ENCODE measurements at regions not wholly inside any gene's neighbourhood (a gene's known extent, or its start where the extent isn't known, plus 50 kb on each side); places are given as distances from the start of the nearest gene placed in this dataset.

DNA sequence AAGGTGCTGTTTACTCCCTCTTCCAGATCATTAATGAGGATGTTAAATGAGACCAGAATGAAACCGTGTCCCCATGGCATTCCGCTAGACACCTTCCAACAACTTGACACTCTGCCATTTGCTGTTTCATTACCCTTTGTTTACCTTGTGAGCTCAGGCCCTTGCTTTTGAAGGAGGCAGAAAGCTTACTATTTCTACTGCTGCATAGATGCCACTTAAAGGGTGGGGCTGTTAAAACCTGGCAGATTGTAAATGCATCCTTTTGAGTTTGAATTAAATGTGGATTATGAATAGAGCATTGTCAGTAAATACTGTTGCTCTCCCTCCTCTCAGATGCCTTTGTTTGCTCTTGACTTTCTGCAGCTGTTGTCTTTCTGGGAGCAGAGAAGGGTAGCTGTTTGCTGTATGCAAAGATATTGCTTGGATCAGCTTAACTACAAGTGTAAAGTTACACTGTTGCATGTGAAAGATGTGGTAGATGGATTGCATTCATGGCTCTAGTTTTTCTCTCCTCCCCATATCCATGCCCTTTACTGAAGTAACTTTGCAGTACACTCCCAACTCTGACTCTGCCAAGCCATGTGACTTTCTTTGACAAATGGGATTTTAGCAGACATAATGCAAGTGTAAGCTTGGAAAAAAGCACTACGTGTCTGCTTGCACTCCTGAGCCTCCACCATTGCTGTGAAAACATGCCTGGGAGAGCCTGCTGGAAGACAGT, 75.0 kb upstream of the DHX15 start:
- DNase-seq = no peak
- Histone ChIP-seq H3K27ac (no peak overlapping the region), H3K4me1 (no peaks in the 10 kb centered on the region), H3K4me3 (no peak overlapping the region), H3K9me3 (no peaks in the 10 kb centered on the region), H3K36me3 (no peaks in the 10 kb centered on the region), H3K27me3 (no peaks in the 10 kb centered on the region)
- TF ChIP-seq POLR2A (IDR thresholded peaks at IDR 0.05) = no peak
- TF ChIP-seq, protein P1, sequence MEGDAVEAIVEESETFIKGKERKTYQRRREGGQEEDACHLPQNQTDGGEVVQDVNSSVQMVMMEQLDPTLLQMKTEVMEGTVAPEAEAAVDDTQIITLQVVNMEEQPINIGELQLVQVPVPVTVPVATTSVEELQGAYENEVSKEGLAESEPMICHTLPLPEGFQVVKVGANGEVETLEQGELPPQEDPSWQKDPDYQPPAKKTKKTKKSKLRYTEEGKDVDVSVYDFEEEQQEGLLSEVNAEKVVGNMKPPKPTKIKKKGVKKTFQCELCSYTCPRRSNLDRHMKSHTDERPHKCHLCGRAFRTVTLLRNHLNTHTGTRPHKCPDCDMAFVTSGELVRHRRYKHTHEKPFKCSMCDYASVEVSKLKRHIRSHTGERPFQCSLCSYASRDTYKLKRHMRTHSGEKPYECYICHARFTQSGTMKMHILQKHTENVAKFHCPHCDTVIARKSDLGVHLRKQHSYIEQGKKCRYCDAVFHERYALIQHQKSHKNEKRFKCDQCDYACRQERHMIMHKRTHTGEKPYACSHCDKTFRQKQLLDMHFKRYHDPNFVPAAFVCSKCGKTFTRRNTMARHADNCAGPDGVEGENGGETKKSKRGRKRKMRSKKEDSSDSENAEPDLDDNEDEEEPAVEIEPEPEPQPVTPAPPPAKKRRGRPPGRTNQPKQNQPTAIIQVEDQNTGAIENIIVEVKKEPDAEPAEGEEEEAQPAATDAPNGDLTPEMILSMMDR (IDR thresholded peaks at IDR 0.05) = no peak

DNA sequence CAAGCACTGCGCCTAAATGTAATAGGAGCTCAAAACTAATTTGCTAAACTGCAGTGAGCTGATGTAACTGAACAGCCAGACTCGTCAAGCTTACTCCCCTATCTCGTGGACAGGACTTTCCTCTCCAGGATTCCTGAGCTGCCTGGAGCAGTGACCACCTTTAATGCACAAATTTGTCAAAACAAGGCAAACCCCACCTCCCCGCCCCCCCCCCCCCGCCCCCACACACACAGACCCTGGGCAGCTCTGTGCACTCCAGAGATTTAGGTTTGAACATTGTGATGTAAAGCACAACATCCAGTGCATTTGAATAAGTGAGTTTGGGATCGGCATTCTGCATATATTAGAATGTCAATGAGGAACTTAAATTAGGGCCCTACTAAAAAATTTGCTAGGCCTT, 77.7 kb upstream of the DHX15 start:
- H3K4me3 ChIP-seq = no peak overlapping the region
- no peak overlapping the region for H3K27ac ChIP-seq
- H3K36me3 ChIP-seq = no peaks in the 10 kb centered on the region
- H3K27me3 ChIP-seq = no peaks in the 10 kb centered on the region
- no peak for DNase-seq
- H3K4me1 ChIP-seq = no peaks in the 10 kb centered on the region
- no peak for TF ChIP-seq POLR2A (IDR thresholded peaks at IDR 0.05)
- TF ChIP-seq, protein P1 (IDR thresholded peaks at IDR 0.05) = no peak
- no peaks in the 10 kb centered on the region for H3K9me3 ChIP-seq

DNA sequence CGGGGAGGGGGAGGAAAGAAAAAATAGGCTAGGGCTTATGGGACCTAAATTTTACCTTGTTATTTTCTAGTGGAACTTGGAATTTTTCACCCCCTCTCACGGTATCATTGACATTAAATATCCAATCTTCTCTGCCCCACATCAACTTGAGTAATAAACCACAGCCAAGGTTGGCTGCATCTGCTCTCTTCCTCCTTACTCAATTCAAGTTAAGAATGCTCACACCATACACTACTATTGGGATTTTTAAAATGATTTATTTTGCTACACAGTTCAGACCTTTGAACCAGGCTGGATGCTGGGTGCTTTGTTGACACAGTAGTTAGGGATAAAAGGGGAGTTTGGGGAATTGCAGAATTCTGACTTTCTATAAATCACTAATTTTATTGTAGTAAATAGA, 78.2 kb upstream of the DHX15 start:
- Histone ChIP-seq H3K4me3 (no peak overlapping the region), H3K4me1 (no peaks in the 10 kb centered on the region), H3K36me3 (no peaks in the 10 kb centered on the region), H3K27me3 (no peaks in the 10 kb centered on the region), H3K9me3 (no peaks in the 10 kb centered on the region), H3K27ac (no peak overlapping the region)
- no peak for DNase-seq
- TF ChIP-seq, protein P1 (IDR thresholded peaks at IDR 0.05) = no peak
- TF ChIP-seq POLR2A (IDR thresholded peaks at IDR 0.05) = no peak

DNA sequence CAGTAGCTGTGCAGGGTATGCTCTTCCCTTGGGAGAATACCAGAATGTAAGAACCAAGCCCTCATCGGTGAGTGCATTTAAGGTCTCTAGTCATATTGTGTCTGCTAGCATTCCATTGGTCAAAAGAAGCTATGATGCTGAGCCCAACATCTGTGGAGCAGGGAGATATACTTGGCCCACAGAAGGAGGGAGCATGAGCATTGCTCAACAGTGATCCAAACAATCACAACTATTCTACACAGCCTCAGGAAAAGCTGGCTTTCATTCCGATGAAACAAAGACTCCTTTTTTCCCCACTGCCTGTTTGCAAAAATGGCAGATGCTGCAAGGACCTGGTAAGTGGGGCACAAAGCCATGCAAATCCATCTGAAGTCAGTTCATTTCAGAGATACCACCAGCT, 80.6 kb upstream of the DHX15 start:
- H3K4me3 ChIP-seq = no peak overlapping the region
- H3K27ac ChIP-seq = no peak overlapping the region
- DNase-seq = no peak
- no peaks in the 10 kb centered on the region for H3K9me3 ChIP-seq
- no peak for TF ChIP-seq POLR2A (IDR thresholded peaks at IDR 0.05)
- TF ChIP-seq, protein P1 (IDR thresholded peaks at IDR 0.05) = no peak
- H3K4me1 ChIP-seq = no peaks in the 10 kb centered on the region
- no peaks in the 10 kb centered on the region for H3K36me3 ChIP-seq
- H3K27me3 ChIP-seq = no peaks in the 10 kb centered on the region

DNA sequence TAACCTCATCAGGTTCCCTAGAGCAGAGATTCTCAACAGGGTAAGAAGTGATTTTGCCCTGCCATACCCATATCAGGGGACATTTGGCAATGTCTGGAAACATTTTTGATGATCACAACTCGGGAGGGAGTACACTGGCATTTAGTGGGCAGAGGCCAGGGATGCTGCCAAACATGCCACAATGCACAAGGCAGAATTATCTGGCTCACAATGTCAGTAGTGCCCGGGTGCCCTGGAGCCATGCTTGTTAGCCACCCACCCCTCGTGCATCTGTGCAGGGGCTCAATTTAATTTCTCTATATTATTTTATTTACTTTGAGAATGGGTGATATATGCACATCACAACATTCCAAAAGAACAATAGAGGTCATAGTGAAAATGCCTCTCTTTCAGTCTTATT, 82.0 kb upstream of the DHX15 start:
- Histone ChIP-seq H3K4me1 (no peaks in the 10 kb centered on the region), H3K4me3 (no peak overlapping the region), H3K27me3 (no peaks in the 10 kb centered on the region), H3K9me3 (no peaks in the 10 kb centered on the region), H3K36me3 (no peaks in the 10 kb centered on the region), H3K27ac (no peak overlapping the region)
- no peak for DNase-seq
- TF ChIP-seq, protein P1 (IDR thresholded peaks at IDR 0.05) = no peak
- no peak for TF ChIP-seq POLR2A (IDR thresholded peaks at IDR 0.05)

Measured in Peyer's patch (tissue), 4 donors.